Prostate gland (tissue), 2 donors: ENCODE measurements at regions not wholly inside any gene's neighbourhood (a gene's known extent, or its start where the extent isn't known, plus 50 kb on each side); places are given as distances from the start of the nearest gene placed in this dataset.

Experiments used
- POLR2A ChIP-seq: fragments of 450-650 bp; IDR thresholded peaks from one replicate; pipeline ENCODE4 v1.6.1; 2016; ENCODE audit warnings: antibody characterized with exemption, mild to moderate bottlenecking
- POLR2AphosphoS5 ChIP-seq: sonication (generic); formaldehyde crosslinking; IDR thresholded peaks from one replicate; pipeline ENCODE4 v1.6.1; 2017; ENCODE audit warnings: antibody characterized with exemption
- TF ChIP-seq, protein P1 (sequence below), 4 experiments: fragments of 200-600 bp in 2 of 4; fragments of 450-650 bp in 2 of 4; sonication (generic) in 2 of 4; IDR thresholded peaks; 1 replicate in 3 of 4; 2 replicates in 1 of 4; pipeline ENCODE4 v1.5.1; 2016 to 2019; ENCODE audit warnings: antibody characterized with exemption in 4 of 4, mild to moderate bottlenecking in 2 of 4, moderate library complexity in 2 of 4

DNA sequence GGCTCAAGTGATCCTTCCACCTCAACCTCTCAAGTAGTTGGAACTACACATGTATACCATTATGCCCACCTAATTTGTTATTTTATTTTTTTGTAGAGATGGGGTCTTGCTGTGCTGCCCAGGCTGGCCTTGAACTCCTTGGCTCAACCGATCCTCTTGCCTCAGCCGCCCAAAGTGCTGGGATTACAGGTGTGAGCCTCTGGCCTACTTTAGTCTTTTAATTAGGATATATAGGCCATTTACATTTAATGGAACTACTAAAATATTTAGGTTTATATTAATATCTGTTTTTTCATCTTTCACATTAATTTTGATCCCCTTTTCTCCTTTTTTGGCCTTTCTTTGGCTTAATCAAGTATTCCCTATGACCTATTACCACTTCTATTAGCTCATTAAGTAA, 95.7 kb upstream of the OSR1 start:
- TF ChIP-seq, protein P1, sequence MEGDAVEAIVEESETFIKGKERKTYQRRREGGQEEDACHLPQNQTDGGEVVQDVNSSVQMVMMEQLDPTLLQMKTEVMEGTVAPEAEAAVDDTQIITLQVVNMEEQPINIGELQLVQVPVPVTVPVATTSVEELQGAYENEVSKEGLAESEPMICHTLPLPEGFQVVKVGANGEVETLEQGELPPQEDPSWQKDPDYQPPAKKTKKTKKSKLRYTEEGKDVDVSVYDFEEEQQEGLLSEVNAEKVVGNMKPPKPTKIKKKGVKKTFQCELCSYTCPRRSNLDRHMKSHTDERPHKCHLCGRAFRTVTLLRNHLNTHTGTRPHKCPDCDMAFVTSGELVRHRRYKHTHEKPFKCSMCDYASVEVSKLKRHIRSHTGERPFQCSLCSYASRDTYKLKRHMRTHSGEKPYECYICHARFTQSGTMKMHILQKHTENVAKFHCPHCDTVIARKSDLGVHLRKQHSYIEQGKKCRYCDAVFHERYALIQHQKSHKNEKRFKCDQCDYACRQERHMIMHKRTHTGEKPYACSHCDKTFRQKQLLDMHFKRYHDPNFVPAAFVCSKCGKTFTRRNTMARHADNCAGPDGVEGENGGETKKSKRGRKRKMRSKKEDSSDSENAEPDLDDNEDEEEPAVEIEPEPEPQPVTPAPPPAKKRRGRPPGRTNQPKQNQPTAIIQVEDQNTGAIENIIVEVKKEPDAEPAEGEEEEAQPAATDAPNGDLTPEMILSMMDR (IDR thresholded peaks at IDR 0.05), result no peak
- TF ChIP-seq POLR2AphosphoS5 (no peak), POLR2A (no peak)
